Omental fat pad (tissue), 3 donors: ENCODE measurements at regions not wholly inside any gene's neighbourhood (a gene's known extent, or its start where the extent isn't known, plus 50 kb on each side); places are given as distances from the start of the nearest gene placed in this dataset.

Source experiments
- ATAC-seq: fragments of 150-250 bp; one replicate; pipeline ENCODE4 v1.9.1; 2016; ENCODE audit warnings: mild to moderate bottlenecking, moderate library complexity; ENCODE audit not compliant: low FRiP score
- DNase-seq: peaks from one replicate; pipeline ENCODE4 v3.0.0-alpha.2; 2019; ENCODE audit warnings: low spot score
- TF ChIP-seq, protein P1 (sequence below), 3 donors: fragments of 450-650 bp; IDR thresholded peaks; one replicate each; pipeline ENCODE4 v1.5.1; 2016 to 2017; ENCODE audit warnings: antibody characterized with exemption in 3 of 3, mild to moderate bottlenecking in 3 of 3, moderate library complexity in 2 of 3

DNA sequence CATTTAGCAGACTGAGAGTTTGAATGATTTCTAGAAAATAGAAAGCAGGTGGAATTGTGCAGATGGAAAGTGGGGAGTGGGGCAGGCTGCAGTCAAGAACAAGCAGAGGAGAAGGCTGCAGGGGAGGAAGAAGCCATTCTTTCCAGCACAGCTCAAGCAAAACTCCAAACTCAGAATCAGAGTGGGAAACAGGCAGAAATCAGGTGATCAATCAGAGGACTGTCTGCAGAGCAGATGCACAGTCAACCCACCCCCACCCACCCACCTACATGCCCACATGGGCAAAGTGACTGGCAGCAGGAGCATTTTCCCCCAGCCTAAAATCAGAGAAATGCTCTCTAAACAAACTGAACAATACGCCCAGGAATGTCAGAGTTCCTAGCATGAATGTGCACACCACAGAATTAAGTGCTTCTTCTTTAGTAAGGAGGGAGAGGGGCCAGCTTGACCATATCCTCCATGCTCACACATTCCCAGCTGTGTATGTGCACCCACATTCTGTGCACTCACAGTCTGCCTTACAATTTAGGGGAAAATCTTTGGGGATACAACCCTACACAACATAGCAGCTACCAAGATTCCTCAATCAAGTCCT lies 194.1 kb upstream of the PLEKHA5 start:
- no peak for DNase-seq
- TF ChIP-seq, protein P1, sequence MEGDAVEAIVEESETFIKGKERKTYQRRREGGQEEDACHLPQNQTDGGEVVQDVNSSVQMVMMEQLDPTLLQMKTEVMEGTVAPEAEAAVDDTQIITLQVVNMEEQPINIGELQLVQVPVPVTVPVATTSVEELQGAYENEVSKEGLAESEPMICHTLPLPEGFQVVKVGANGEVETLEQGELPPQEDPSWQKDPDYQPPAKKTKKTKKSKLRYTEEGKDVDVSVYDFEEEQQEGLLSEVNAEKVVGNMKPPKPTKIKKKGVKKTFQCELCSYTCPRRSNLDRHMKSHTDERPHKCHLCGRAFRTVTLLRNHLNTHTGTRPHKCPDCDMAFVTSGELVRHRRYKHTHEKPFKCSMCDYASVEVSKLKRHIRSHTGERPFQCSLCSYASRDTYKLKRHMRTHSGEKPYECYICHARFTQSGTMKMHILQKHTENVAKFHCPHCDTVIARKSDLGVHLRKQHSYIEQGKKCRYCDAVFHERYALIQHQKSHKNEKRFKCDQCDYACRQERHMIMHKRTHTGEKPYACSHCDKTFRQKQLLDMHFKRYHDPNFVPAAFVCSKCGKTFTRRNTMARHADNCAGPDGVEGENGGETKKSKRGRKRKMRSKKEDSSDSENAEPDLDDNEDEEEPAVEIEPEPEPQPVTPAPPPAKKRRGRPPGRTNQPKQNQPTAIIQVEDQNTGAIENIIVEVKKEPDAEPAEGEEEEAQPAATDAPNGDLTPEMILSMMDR (IDR thresholded peaks at IDR 0.05): no peak
- no peak for ATAC-seq

DNA sequence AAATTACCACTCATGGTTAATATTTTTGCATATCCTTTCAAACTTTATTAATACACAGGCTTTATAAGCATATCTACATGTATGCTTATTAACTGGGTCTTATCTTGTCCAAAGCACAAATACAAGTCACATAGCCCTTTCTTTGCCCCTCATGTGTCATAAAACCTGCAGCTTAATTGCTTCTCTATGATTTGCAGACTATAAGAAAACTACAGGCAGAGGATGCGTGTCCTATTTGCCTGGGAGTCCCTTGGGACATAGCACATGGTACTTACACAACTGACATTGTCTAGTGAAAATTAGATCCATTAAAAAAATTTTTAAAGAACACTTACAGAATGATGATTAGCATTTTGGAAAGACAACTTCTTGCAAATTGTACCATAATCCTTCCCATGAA lies 190.5 kb upstream of the PLEKHA5 start:
- TF ChIP-seq, protein P1 (IDR thresholded peaks at IDR 0.05): no peak
- ATAC-seq (no peak), DNase-seq (no peak)

DNA sequence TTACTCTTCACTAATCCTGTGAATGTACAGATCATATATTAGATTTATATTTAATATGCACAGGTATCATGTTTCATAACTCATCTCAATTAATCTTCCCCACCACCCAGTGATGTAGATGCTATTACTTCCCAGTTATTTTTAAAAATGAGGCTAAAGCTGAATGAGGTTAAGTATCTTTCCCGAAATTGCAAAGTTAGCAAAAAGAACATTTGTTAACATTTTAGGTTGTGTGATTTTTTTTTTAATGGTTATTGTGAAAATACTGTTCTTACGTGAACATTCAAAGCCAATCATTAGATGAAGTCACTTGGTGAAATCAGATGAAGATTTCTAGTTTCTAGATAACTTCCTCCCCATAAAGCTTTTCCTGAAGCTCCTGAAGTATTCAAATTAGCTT lies 186.9 kb upstream of the PLEKHA5 start:
- DNase-seq (no peak), ATAC-seq (no peak)
- TF ChIP-seq, protein P1 (IDR thresholded peaks at IDR 0.05): no peak

DNA sequence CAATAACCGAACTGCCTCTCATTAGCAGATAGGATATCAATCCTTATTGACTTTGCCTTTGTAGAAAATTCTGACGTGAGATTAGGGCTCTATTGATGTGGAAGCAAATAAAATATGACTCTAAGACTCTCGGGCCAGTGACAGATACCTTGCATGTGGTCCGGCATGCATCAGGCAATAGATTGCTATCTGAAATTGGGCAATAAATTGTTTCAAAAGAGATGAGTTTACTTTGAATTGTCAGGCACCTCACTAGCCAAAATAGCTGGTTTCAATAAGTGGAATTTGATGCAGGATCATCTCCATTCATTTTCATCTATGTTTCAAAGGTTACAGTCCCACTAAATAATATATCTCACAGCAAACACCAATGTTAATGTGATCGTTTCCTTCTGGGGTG lies 186.3 kb upstream of the PLEKHA5 start:
- TF ChIP-seq, protein P1 (IDR thresholded peaks at IDR 0.05): no peak
- DNase-seq (no peak), ATAC-seq (no peak)

DNA sequence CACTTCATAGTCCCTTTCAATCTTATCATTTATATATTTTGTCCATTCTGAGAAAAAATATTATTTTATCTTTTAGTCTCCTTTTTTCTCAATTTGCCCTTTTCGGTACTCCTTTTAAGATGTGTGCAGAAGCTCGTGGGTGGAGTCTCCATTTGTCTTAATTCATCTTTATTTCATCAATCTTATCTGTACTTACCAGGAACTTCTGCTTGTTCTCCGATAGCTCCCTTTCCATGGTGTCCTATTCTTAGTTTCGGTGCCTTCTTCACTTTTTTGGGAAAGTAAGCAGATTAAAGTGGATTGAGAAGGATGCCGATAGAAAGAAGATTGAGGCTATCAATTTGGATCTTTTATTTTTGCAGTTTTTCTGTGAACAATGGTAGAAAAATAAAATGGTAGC lies 183.4 kb upstream of the PLEKHA5 start:
- DNase-seq (no peak), ATAC-seq (no peak)
- TF ChIP-seq, protein P1 (IDR thresholded peaks at IDR 0.05): no peak

GRCh38 chr12:18951218-18951617 lies 178.3 kb upstream of the PLEKHA5 start:
- ATAC-seq: no peak
- TF ChIP-seq, protein P1 (IDR thresholded peaks at IDR 0.05): no peak
- DNase-seq: no peak

- no peak for DNase-seq
- TF ChIP-seq, protein P1 (IDR thresholded peaks at IDR 0.05): no peak
- ATAC-seq: no peak
Measured at GRCh38 chr12:18953505-18953904, 176.0 kb upstream of the PLEKHA5 start.
